GM23248 (cell line): ENCODE measurements at regions not wholly inside any gene's neighbourhood (a gene's known extent, or its start where the extent isn't known, plus 50 kb on each side); places are given as distances from the start of the nearest gene placed in this dataset.

ENCODE experiments used
- DNase-seq: peaks from one replicate; pipeline ENCODE4 v3.0.0-alpha.2; 2015
- H2AFZ ChIP-seq: fragments of 200-600 bp; sonication (generic); 2 replicates; pipeline ENCODE4 v1.6.1; 2016; ENCODE audit warnings: antibody characterized with exemption
- H3F3A ChIP-seq: fragments of 200-600 bp; sonication (generic); 2 replicates; pipeline ENCODE4 v1.6.1; 2016; ENCODE audit warnings: mild to moderate bottlenecking, antibody characterized with exemption, mixed run types; ENCODE audit not compliant: insufficient read depth
- H3K27ac ChIP-seq: fragments of 200-600 bp; sonication (generic); 2 replicates; pipeline ENCODE4 v1.5.1; 2016; ENCODE audit warnings: mild to moderate bottlenecking
- H3K27me3 ChIP-seq: fragments of 200-600 bp; sonication (generic); replicated peaks from 2 replicates; pipeline ENCODE4 v1.6.1; 2016; ENCODE audit warnings: mild to moderate bottlenecking; ENCODE audit not compliant: insufficient read depth
- H3K36me3 ChIP-seq: fragments of 200-600 bp; sonication (generic); 2 replicates; pipeline ENCODE4 v1.6.1; 2016; ENCODE audit warnings: low read depth, mild to moderate bottlenecking
- H3K4me1 ChIP-seq: fragments of 200-600 bp; sonication (generic); 2 replicates; pipeline ENCODE4 v1.6.1; 2016; ENCODE audit warnings: mild to moderate bottlenecking; ENCODE audit not compliant: insufficient read depth
- H3K4me2 ChIP-seq: fragments of 200-600 bp; sonication (generic); one replicate; pipeline ENCODE4 v1.6.1; 2016; ENCODE audit warnings: mild to moderate bottlenecking; ENCODE audit not compliant: unreplicated experiment
- H3K4me3 ChIP-seq: fragments of 200-600 bp; sonication (generic); 2 replicates; pipeline ENCODE4 v1.5.1; 2016; ENCODE audit warnings: mild to moderate bottlenecking
- H3K79me2 ChIP-seq: fragments of 200-600 bp; sonication (generic); 2 replicates; pipeline ENCODE4 v1.6.1; 2016; ENCODE audit warnings: mild to moderate bottlenecking; ENCODE audit not compliant: insufficient read depth
- H3K9ac ChIP-seq: fragments of 200-600 bp; sonication (generic); 2 replicates; pipeline ENCODE4 v1.6.1; 2016; ENCODE audit warnings: mild to moderate bottlenecking
- H3K9me2 ChIP-seq: fragments of 200-600 bp; sonication (generic); 2 replicates; pipeline ENCODE4 v1.6.1; 2016; ENCODE audit warnings: mixed run types, mild to moderate bottlenecking, moderate library complexity; ENCODE audit not compliant: insufficient read depth
- H3K9me3 ChIP-seq: fragments of 200-600 bp; sonication (generic); one replicate; pipeline ENCODE4 v1.6.1; 2017; ENCODE audit warnings: low read depth
- H4K20me1 ChIP-seq: fragments of 200-600 bp; sonication (generic); 2 replicates; pipeline ENCODE4 v1.6.0; 2016; ENCODE audit not compliant: insufficient read depth
- EZH2 ChIP-seq: fragments of 200-600 bp; sonication (generic); IDR thresholded peaks from 2 replicates; pipeline ENCODE4 v1.6.1; 2018; ENCODE audit warnings: antibody characterized with exemption, mild to moderate bottlenecking; ENCODE audit not compliant: insufficient read depth, poor library complexity, severe bottlenecking
- EZH2phosphoT487 ChIP-seq: fragments of 200-600 bp; sonication (generic); IDR thresholded peaks from 2 replicates; pipeline ENCODE4 v1.6.1; 2018; ENCODE audit warnings: antibody characterized with exemption, moderate library complexity, mild to moderate bottlenecking, low read depth; ENCODE audit not compliant: insufficient read depth
- WGBS, 2 experiments: methylation state at CpG; one replicate each; pipeline ENCODE4 v1.1.6; 2015 to 2017; ENCODE audit warnings: low lambda C conversion rate in 2 of 2, low coverage in 1 of 2; ENCODE audit errors: missing lambda C conversion rate in 2 of 2; 5-methylcytosine and 5-hydroxymethylcytosine counted together
- in situ Hi-C: fragments of 300-500 bp; cut with MboI; formaldehyde crosslinking; loops from 2 replicates; pipeline ENCODE4 v1.15.0; 2020

GRCh38 chr6:74273541-74273940 is 577.5 kb downstream of the CD109 start:
- H3K4me2 ChIP-seq = no peak overlapping the region
- H3K27ac ChIP-seq = no peak overlapping the region
- no peak for TF ChIP-seq EZH2
- TF ChIP-seq EZH2phosphoT487 = no peak
- H3K36me3 ChIP-seq = no peaks in the 10 kb centered on the region
- no peak for DNase-seq
- H3K27me3 ChIP-seq = no peaks in the 10 kb centered on the region
- no peak overlapping the region for H3K9ac ChIP-seq
- H3K9me3 ChIP-seq = no peaks in the 10 kb centered on the region
- H3K4me1 ChIP-seq = no peaks in the 10 kb centered on the region
- in situ Hi-C loops = no loop called here
- no peak overlapping the region for H2AFZ ChIP-seq
- no peaks in the 10 kb centered on the region for H3F3A ChIP-seq
- H4K20me1 ChIP-seq = no peaks in the 10 kb centered on the region
- H3K4me3 ChIP-seq = no peak overlapping the region
- H3K9me2 ChIP-seq = no peaks in the 10 kb centered on the region
- H3K79me2 ChIP-seq = no peaks in the 10 kb centered on the region

DNA sequence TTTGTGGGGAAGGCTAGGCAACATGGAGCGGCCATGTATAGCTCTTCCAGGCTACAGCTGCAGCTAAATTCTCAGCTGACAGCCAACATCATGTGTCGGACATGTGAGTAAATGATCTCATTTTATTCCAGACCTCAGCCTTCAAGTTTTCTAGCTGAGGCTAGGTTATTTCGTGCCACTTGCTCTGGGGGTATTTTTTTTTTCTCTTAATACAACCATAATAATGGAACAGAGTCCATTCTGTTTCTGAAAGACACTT is 573.5 kb downstream of the CD109 start:
- whole genome bisulfite sequencing, 2 experiments = 25% methylated on average over 3 of the region's 3 CpGs
- Histone ChIP-seq H3F3A (no peaks in the 10 kb centered on the region), H3K4me2 (no peak overlapping the region), H3K27me3 (no peaks in the 10 kb centered on the region), H3K4me3 (no peak overlapping the region), H3K4me1 (no peaks in the 10 kb centered on the region), H2AFZ (no peak overlapping the region), H4K20me1 (no peaks in the 10 kb centered on the region), H3K9ac (no peak overlapping the region), H3K9me2 (no peaks in the 10 kb centered on the region), H3K27ac (no peak overlapping the region), H3K79me2 (no peaks in the 10 kb centered on the region), H3K36me3 (no peaks in the 10 kb centered on the region), H3K9me3 (no peaks in the 10 kb centered on the region)
- TF ChIP-seq EZH2phosphoT487 (no peak), EZH2 (no peak)
- in situ Hi-C loops = no loop called here
- no peak for DNase-seq

DNA sequence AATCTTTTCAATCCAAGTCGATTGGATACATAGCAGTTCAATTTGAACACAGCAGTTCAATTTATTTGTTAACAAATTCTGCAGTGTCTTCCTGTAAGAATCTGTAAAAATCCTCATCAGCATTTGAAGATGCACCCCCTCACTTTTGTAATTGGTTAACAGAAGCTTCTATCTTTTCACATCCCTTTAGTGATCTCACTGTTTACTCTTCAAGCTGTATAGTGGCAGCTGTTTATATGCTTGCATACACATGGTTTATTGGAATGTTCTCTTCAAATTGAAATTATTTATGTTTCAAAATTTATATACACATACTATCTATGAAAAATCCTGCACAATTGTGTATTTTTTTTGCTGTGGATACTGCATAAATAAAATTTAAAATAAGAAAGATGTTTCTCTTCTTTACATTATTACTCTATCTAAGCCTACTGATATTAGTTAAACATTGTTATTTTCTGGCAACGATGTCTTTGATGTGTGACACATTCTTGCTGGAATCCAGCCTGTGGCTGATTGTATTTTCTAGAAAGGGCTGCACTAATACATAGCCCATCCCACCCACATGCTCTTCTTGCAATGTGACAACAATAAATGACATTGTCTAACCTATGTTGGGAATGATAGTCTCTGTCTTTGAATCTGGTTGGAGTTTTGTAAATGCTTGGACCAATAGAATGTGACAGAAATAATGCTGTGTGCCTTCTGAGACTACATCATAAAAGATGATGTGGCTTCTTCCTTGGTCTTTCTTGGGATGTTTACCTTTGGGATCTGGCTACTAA is 573.0 kb downstream of the CD109 start:
- H2AFZ ChIP-seq = no peak overlapping the region

GRCh38 chr6:74259981-74260380 is 564.0 kb downstream of the CD109 start:
- H3K9me2 ChIP-seq = no peaks in the 10 kb centered on the region
- H2AFZ ChIP-seq = no peak overlapping the region
- no peaks in the 10 kb centered on the region for H4K20me1 ChIP-seq
- H3K36me3 ChIP-seq = no peaks in the 10 kb centered on the region
- no peaks in the 10 kb centered on the region for H3K27me3 ChIP-seq
- no peak overlapping the region for H3K4me3 ChIP-seq
- in situ Hi-C loops = no loop called here
- H3F3A ChIP-seq = peaks cover 9% of the 10 kb centered on the region
- H3K4me1 ChIP-seq = peaks cover 22% of the 10 kb centered on the region
- peak; percentile 17 for DNase-seq
- no peaks in the 10 kb centered on the region for H3K79me2 ChIP-seq
- TF ChIP-seq EZH2phosphoT487 = no peak
- TF ChIP-seq EZH2 = no peak
- no peak overlapping the region for H3K9ac ChIP-seq
- 51 to 63% methylated on average over 2 of the region's 2 CpGs for WGBS, 2 experiments
- no peaks in the 10 kb centered on the region for H3K9me3 ChIP-seq
- H3K4me2 ChIP-seq = peak overlapping the region; percentile 8
- no peak overlapping the region for H3K27ac ChIP-seq

More for the DNA sequence above, 573.0 kb downstream of the CD109 start:
- H4K20me1 ChIP-seq = no peaks in the 10 kb centered on the region
- no peak overlapping the region for H3K4me2 ChIP-seq
- H3K36me3 ChIP-seq = no peaks in the 10 kb centered on the region
- H3F3A ChIP-seq = no peaks in the 10 kb centered on the region
- no peaks in the 10 kb centered on the region for H3K9me2 ChIP-seq
- H3K9me3 ChIP-seq = no peaks in the 10 kb centered on the region
- no peak for TF ChIP-seq EZH2
- TF ChIP-seq EZH2phosphoT487 = no peak
- H3K27me3 ChIP-seq = no peaks in the 10 kb centered on the region
- no peaks in the 10 kb centered on the region for H3K4me1 ChIP-seq
- peak; percentile 21 for DNase-seq
- 8 to 9% methylated on average over 2 of the region's 2 CpGs for WGBS, 2 experiments
- no peaks in the 10 kb centered on the region for H3K79me2 ChIP-seq
- no peak overlapping the region for H3K9ac ChIP-seq
- no peak overlapping the region for H3K27ac ChIP-seq
- in situ Hi-C loops = no loop called here
- no peak overlapping the region for H3K4me3 ChIP-seq

DNA sequence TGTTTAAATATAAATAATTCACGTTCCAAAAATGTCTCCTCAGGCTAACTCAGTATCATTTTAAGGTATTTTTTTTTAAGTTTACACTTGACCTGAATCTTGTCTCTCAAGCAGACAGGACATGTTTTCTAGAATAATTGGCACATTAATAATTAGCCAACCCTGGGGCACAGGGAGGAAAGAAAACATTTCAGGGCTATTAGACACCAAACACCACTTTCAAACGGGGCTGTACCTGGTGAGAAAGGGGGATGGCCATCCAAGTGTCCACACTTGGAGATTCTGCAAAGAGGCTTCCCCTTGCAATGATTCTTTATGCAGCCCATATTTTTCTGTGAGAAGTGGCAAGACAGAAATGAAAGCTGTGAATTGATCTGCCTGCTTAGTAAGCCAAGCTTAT is 560.8 kb downstream of the CD109 start:
- Histone ChIP-seq H3K27me3 (no peaks in the 10 kb centered on the region), H3K9ac (no peak overlapping the region), H3K9me3 (no peaks in the 10 kb centered on the region), H3K79me2 (no peaks in the 10 kb centered on the region), H2AFZ (peak overlapping the region; percentile 25; the same call in 1 of the 2 replicates), H3K4me3 (no peak overlapping the region), H3K4me1 (peaks cover 22% of the 10 kb centered on the region), H3K4me2 (peak overlapping the region; percentile 65), H3K27ac (peak overlapping the region; percentile 78; the same call in 1 of the 2 replicates), H3K9me2 (no peaks in the 10 kb centered on the region), H3F3A (peaks cover 9% of the 10 kb centered on the region), H4K20me1 (no peaks in the 10 kb centered on the region), H3K36me3 (no peaks in the 10 kb centered on the region)
- TF ChIP-seq EZH2 (no peak), EZH2phosphoT487 (no peak)
- no peak for DNase-seq
- WGBS, 2 experiments = 6 to 11% methylated on average over 2 of the region's 2 CpGs
- in situ Hi-C loops = no loop called here
